ENCODE measurements at regions not wholly inside any gene's neighbourhood (a gene's known extent, or its start where the extent isn't known, plus 50 kb on each side); places are given as distances from the start of the nearest gene placed in this dataset.

DNA sequence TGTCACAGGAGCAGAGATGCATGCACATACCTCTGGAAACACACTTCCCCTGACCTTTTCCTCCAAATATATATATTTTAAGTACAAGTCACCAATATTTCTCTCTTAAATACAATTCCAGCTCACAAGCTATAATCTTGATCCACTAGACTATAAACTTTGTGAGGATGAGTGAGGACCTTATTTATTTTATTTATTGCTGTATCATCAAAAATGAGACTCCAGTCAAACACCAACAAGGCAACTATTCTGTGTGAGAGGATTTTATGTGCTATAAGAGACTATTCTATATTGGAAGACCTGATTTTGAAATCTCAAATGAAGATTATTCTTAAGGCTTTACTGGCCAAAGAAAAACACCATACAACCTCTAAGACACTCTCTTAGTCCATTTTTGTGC, 1352.2 kb downstream of the SUCLG1 start:
- in situ Hi-C loops (cut with MboI), result no loop called here
- FAIRE-seq, result no peak
- no peak for TF ChIP-seq NELFE (IDR thresholded peaks at IDR 0.05; ENCODE audit: insufficient read depth, insufficient read length)
- peak; percentile 74 for TF ChIP-seq MAFK (IDR thresholded peaks at IDR 0.05; ENCODE audit: low read length)
- no peak for TF ChIP-seq XRCC3 (IDR thresholded peaks at IDR 0.05)
- TF ChIP-seq CBX8 (IDR thresholded peaks at IDR 0.05; ENCODE audit: borderline replicate concordance, extremely low read depth, low read depth, low read length, poor library complexity, severe bottlenecking), result no peak
- TF ChIP-seq ATF1 (CRISPR knock-in tag; IDR thresholded peaks at IDR 0.05), result no peak
- TF ChIP-seq ATF1 (tag; IDR thresholded peaks at IDR 0.05), result no peak
- TF ChIP-seq TEAD2 (tag; IDR thresholded peaks at IDR 0.05), result no peak
- TF ChIP-seq MAFG (tag; conservative IDR thresholded peaks at IDR 0.05), result peak; percentile 56
- TF ChIP-seq, protein P1, sequence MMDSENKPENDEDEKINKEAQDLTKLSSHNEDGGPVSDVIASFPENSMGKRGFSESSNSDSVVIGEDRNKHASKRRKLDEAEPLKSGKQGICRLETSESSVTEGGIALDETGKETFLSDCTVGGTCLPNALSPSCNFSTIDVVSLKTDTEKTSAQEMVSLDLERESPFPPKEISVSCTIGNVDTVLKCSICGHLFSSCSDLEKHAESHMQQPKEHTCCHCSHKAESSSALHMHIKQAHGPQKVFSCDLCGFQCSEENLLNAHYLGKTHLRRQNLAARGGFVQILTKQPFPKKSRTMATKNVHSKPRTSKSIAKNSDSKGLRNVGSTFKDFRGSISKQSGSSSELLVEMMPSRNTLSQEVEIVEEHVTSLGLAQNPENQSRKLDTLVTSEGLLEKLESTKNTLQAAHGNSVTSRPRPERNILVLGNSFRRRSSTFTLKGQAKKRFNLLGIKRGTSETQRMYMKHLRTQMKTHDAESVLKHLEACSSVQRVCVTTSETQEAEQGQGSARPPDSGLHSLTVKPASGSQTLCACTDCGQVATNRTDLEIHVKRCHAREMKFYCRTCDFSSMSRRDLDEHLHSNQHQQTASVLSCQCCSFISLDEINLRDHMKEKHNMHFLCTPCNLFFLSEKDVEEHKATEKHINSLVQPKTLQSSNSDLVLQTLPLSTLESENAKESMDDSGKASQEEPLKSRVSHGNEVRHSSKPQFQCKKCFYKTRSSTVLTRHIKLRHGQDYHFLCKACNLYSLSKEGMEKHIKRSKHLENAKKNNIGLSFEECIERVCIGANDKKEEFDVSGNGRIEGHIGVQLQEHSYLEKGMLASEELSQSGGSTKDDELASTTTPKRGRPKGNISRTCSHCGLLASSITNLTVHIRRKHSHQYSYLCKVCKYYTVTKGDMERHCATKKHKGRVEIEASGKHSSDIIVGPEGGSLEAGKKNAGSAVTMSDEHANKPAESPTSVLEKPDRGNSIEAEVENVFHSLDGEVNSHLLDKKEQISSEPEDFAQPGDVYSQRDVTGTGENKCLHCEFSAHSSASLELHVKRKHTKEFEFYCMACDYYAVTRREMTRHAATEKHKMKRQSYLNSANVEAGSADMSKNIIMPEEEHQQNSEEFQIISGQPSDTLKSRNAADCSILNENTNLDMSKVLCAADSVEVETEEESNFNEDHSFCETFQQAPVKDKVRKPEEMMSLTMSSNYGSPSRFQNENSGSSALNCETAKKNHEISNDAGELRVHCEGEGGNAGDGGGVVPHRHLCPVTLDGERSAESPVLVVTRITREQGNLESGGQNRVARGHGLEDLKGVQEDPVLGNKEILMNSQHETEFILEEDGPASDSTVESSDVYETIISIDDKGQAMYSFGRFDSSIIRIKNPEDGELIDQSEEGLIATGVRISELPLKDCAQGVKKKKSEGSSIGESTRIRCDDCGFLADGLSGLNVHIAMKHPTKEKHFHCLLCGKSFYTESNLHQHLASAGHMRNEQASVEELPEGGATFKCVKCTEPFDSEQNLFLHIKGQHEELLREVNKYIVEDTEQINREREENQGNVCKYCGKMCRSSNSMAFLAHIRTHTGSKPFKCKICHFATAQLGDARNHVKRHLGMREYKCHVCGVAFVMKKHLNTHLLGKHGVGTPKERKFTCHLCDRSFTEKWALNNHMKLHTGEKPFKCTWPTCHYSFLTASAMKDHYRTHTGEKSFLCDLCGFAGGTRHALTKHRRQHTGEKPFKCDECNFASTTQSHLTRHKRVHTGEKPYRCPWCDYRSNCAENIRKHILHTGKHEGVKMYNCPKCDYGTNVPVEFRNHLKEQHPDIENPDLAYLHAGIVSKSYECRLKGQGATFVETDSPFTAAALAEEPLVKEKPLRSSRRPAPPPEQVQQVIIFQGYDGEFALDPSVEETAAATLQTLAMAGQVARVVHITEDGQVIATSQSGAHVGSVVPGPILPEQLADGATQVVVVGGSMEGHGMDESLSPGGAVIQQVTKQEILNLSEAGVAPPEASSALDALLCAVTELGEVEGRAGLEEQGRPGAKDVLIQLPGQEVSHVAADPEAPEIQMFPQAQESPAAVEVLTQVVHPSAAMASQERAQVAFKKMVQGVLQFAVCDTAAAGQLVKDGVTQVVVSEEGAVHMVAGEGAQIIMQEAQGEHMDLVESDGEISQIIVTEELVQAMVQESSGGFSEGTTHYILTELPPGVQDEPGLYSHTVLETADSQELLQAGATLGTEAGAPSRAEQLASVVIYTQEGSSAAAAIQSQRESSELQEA (IDR thresholded peaks at IDR 0.05; ENCODE audit: low read depth), result no peak
- no peak for TF ChIP-seq TAF15 (IDR thresholded peaks at IDR 0.05; ENCODE audit: low read depth, low read length)
- TF ChIP-seq MAFF (IDR thresholded peaks at IDR 0.05; ENCODE audit: low read length), result peak; percentile 81
- TF ChIP-seq C11orf30 (IDR thresholded peaks at IDR 0.05; ENCODE audit: low read depth), result peak; percentile 40; the same call in 1 of the 2 replicates
- TF ChIP-seq JUN (IDR thresholded peaks at IDR 0.05; ENCODE audit: borderline replicate concordance, low read depth, low read length), result no peak
- TF ChIP-seq JUN (CRISPR knock-in tag; IDR thresholded peaks at IDR 0.05; ENCODE audit: borderline replicate concordance), result no peak
- TF ChIP-seq SETDB1 (IDR thresholded peaks at IDR 0.05; ENCODE audit: low read length), result no peak
- no peak for TF ChIP-seq ZFP1 (CRISPR knock-in tag; IDR thresholded peaks at IDR 0.05)
- no peak for TF ChIP-seq RAD51 (IDR thresholded peaks at IDR 0.05; ENCODE audit: borderline replicate concordance, low read depth)

More for the DNA sequence above, 1352.2 kb downstream of the SUCLG1 start:
- DNase-seq (ENCODE audit: extremely low read depth in 1 of 4, low spot score in 3 of 4) (no peak), ATAC-seq (no peak)
- no peaks in the 10 kb centered on the region for H3K27me3 ChIP-seq (ENCODE audit: control insufficient read depth in 2 of 2, insufficient read depth in 2 of 2, low read length in 2 of 2)
- H2AFZ ChIP-seq (ENCODE audit: low read depth, low read length), result no peak overlapping the region
- no peaks in the 10 kb centered on the region for H4K20me1 ChIP-seq (replicated peaks; ENCODE audit: control insufficient read depth, insufficient read depth, low read length)
- H3K4me1 ChIP-seq (replicated peaks in 1 of 2; ENCODE audit: control insufficient read depth in 2 of 2, insufficient read depth in 2 of 2, low read length in 2 of 2), result no peaks in the 10 kb centered on the region
- ChIA-PET CTCF (ENCODE audit: low intra/inter-chr PET ratio) (no interaction called here), POLR2A (no interaction called here)
- no peak overlapping the region for H3K4me2 ChIP-seq (ENCODE audit: insufficient read depth, low read length)
- peaks cover 3% of the 10 kb centered on the region; the same call in 1 of the 2 replicates for H3K9me3 ChIP-seq (replicated peaks; ENCODE audit: control insufficient read depth, insufficient read depth, low read depth, low read length)
- no peaks in the 10 kb centered on the region for H3K79me2 ChIP-seq (ENCODE audit: control insufficient read depth, insufficient read depth, low read length)
- no TSS peak for BruUV-seq (replicated peaks)
- no peaks in the 10 kb centered on the region for H3K9me1 ChIP-seq (ENCODE audit: control insufficient read depth, insufficient read depth, low read length)
- no peak overlapping the region for H3K9ac ChIP-seq (ENCODE audit: insufficient read depth in 1 of 2, low read depth in 2 of 2, low read length in 2 of 2)
- no peak overlapping the region for H3K27ac ChIP-seq (ENCODE audit: extremely low read depth, low read depth, low read length)
- no peaks in the 10 kb centered on the region for H3K36me3 ChIP-seq (ENCODE audit: control insufficient read depth, insufficient read depth, low read length)
- intact Hi-C loops (cut with micrococcal nuclease), result no loop called here
- no peak overlapping the region for H3K4me3 ChIP-seq
